Central memory CD4-positive, alpha-beta T cell (primary cell): ENCODE measurements at regions not wholly inside any gene's neighbourhood (a gene's known extent, or its start where the extent isn't known, plus 50 kb on each side); places are given as distances from the start of the nearest gene placed in this dataset.
"Not testable (repeated sequence)": the region's sequence is repeated elsewhere in the genome, so short reads cannot be mapped to it uniquely, and the experiment has no call there.

Source experiments
- DNase-seq: peaks from one replicate; pipeline ENCODE4 v3.0.0; 2022

- DNase-seq = no peak
These were observed 49.9 kb upstream of the GAS1 start for GRCh38 chr9:86997156-86997555.

- no peak for DNase-seq
These were observed 50.6 kb upstream of the GAS1 start for GRCh38 chr9:86997951-86998350.

- no peak for DNase-seq
These were observed 55.2 kb upstream of the GAS1 start for GRCh38 chr9:87002517-87002916.

- DNase-seq = no peak
These were observed 56.7 kb upstream of the GAS1 start for GRCh38 chr9:87004016-87004415.

GRCh38 chr9:87006956-87007355 is 59.6 kb upstream of the GAS1 start:
- DNase-seq = no peak

GRCh38 chr9:87007711-87008366 is 60.5 kb upstream of the GAS1 start:
- no peak for DNase-seq

- DNase-seq = no peak
These were observed 61.4 kb upstream of the GAS1 start for GRCh38 chr9:87008667-87009066.

- DNase-seq = no peak
These were observed 63.3 kb upstream of the GAS1 start for GRCh38 chr9:87010626-87011025.

GRCh38 chr9:87011551-87011950 is 64.2 kb upstream of the GAS1 start:
- no peak for DNase-seq

GRCh38 chr9:87013490-87013889 is 66.2 kb upstream of the GAS1 start:
- no peak for DNase-seq

GRCh38 chr9:87014436-87014835 is 67.1 kb upstream of the GAS1 start:
- no peak for DNase-seq

GRCh38 chr9:87016681-87017080 is 69.4 kb upstream of the GAS1 start:
- no peak for DNase-seq

- DNase-seq = no peak
These were observed 73.1 kb upstream of the GAS1 start for GRCh38 chr9:87020169-87020950.

- no peak for DNase-seq
These were observed 74.9 kb upstream of the GAS1 start for GRCh38 chr9:87022178-87022577.

GRCh38 chr9:87026204-87026603 is 78.9 kb upstream of the GAS1 start:
- DNase-seq = no peak

GRCh38 chr9:87028836-87029235 is 81.5 kb upstream of the GAS1 start:
- not testable (repeated sequence) for DNase-seq

GRCh38 chr9:87029905-87030304 is 82.6 kb upstream of the GAS1 start:
- DNase-seq = no peak

- no peak for DNase-seq
These were observed 87.5 kb upstream of the GAS1 start for GRCh38 chr9:87034841-87035240.

- no peak for DNase-seq
These were observed 88.6 kb upstream of the GAS1 start for GRCh38 chr9:87035879-87036278.

- no peak for DNase-seq
These were observed 89.2 kb upstream of the GAS1 start for GRCh38 chr9:87036506-87036905.

GRCh38 chr9:87039809-87040392 is 92.6 kb upstream of the GAS1 start:
- DNase-seq = no peak

GRCh38 chr9:87040410-87041009 is 93.2 kb upstream of the GAS1 start:
- no peak for DNase-seq

GRCh38 chr9:87041553-87042235 is 94.4 kb upstream of the GAS1 start:
- not testable (repeated sequence) for DNase-seq
